HL-60 (cell line): ENCODE measurements at regions not wholly inside any gene's neighbourhood (a gene's known extent, or its start where the extent isn't known, plus 50 kb on each side); places are given as distances from the start of the nearest gene placed in this dataset.
A peak's percentile ranks its signal among the peaks of the same experiment; 100 is the strongest.

Source experiments
- DNase-seq, 2 experiments: peaks; one replicate each; pipeline ENCODE4 v3.0.0-alpha.2; 2010 to 2020; ENCODE audit warnings: low read depth in 1 of 2, low spot score in 1 of 2
- H3K27ac ChIP-seq: fragments of 250-450 bp; sonication (Bioruptor Pico); replicated peaks from 2 replicates; pipeline ENCODE4 v1.5.1; 2020; ENCODE audit warnings: mild to moderate bottlenecking, moderate library complexity
- H3K27me3 ChIP-seq: fragments of 250-450 bp; sonication (Bioruptor Pico); 2 replicates; pipeline ENCODE4 v1.5.1; 2021; ENCODE audit warnings: mild to moderate bottlenecking, moderate library complexity; ENCODE audit not compliant: insufficient read depth, poor library complexity, severe bottlenecking
- H3K4me3 ChIP-seq: replicated peaks from 2 replicates; pipeline ENCODE4 v1.5.1; 2011; ENCODE audit warnings: mild to moderate bottlenecking, control low read depth, low read length; ENCODE audit not compliant: insufficient read depth
- CTCF ChIP-seq: IDR thresholded peaks from one replicate; pipeline ENCODE4 v1.5.1; 2011; ENCODE audit warnings: low read length, control low read depth, inconsistent platforms; ENCODE audit not compliant: insufficient read depth
- GABPA ChIP-seq: IDR thresholded peaks from 2 replicates; pipeline ENCODE4 v1.6.1; 2012; ENCODE audit warnings: low read depth
- POLR2AphosphoS5 ChIP-seq: IDR thresholded peaks from 2 replicates; pipeline ENCODE4 v1.6.1; 2012; ENCODE audit warnings: low read depth
- REST ChIP-seq: IDR thresholded peaks from 2 replicates; pipeline ENCODE4 v1.6.1; 2012; ENCODE audit warnings: low read depth; ENCODE audit not compliant: insufficient replicate concordance
- SPI1 ChIP-seq: IDR thresholded peaks from 2 replicates; pipeline ENCODE4 v1.6.1; 2012; ENCODE audit warnings: low read depth, mild to moderate bottlenecking, borderline replicate concordance

DNA sequence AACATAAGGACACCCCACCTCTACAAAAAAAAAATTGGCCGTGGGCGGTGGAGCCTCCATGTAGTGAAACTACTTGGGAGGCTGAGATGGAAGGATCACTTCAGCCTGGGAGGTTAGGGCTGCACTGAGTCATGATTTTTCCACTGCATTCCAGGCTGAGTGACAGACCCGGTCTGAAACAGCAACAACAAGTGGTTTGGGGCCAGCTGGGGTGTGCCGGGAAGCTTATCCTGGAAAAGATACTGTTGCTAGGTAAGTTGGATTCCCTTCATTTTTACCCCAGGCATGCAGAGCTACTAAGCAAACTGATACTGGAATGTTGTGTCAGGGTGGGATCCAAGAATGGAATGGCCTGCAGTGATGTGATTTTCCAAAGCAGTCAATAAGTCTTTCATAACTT lies 57.0 kb downstream of the XAGE2 start:
- no peak for DNase-seq
- H3K4me3 ChIP-seq: no peak overlapping the region
- no peak overlapping the region for H3K27ac ChIP-seq
- H3K27me3 ChIP-seq: no peaks in the 10 kb centered on the region
- TF ChIP-seq SPI1 (no peak), REST (no peak), POLR2AphosphoS5 (no peak)

- no peak for DNase-seq
- no peak for TF ChIP-seq SPI1
- peak; percentile 42 for TF ChIP-seq REST
- no peaks in the 10 kb centered on the region for H3K27me3 ChIP-seq
- H3K27ac ChIP-seq: no peak overlapping the region
- H3K4me3 ChIP-seq: no peak overlapping the region
Observed at GRCh38 chrX:52426810-52427209, 58.0 kb downstream of the XAGE2 start.

DNA sequence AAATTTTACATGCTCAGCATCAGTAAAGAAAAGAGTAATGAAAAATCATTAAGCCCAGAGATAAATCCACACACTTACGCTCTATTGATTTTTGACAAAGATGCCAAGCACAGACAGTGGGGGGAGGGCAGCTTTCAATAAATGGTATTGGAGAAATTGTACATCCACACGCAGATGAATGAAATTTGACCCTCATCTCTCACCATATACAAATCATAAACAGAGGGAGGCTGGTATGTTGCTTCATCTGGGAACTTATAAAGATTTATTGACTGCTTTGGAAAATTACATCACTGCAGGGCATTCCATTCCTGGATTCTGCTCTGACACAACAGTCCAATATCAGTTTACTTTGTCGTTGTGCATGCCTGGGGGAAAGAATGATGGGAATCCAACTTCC lies 58.4 kb upstream of the XAGE1A start:
- Histone ChIP-seq H3K4me3 (no peak overlapping the region), H3K27me3 (no peaks in the 10 kb centered on the region), H3K27ac (no peak overlapping the region)
- DNase-seq: no peak
- TF ChIP-seq REST (no peak), POLR2AphosphoS5 (no peak), SPI1 (no peak), CTCF (no peak), GABPA (no peak)
